HL-60 (cell line): ENCODE measurements at regions not wholly inside any gene's neighbourhood (a gene's known extent, or its start where the extent isn't known, plus 50 kb on each side); places are given as distances from the start of the nearest gene placed in this dataset.
"Not testable (repeated sequence)": the region's sequence is repeated elsewhere in the genome, so short reads cannot be mapped to it uniquely, and the experiment has no call there.

Experiments used
- DNase-seq, 2 experiments: peaks; one replicate each; pipeline ENCODE4 v3.0.0-alpha.2; 2010 to 2020; ENCODE audit warnings: low read depth in 1 of 2, low spot score in 1 of 2
- H3K27ac ChIP-seq: fragments of 250-450 bp; sonication (Bioruptor Pico); replicated peaks from 2 replicates; pipeline ENCODE4 v1.5.1; 2020; ENCODE audit warnings: mild to moderate bottlenecking, moderate library complexity
- H3K27me3 ChIP-seq: fragments of 250-450 bp; sonication (Bioruptor Pico); 2 replicates; pipeline ENCODE4 v1.5.1; 2021; ENCODE audit warnings: mild to moderate bottlenecking, moderate library complexity; ENCODE audit not compliant: insufficient read depth, poor library complexity, severe bottlenecking
- H3K4me3 ChIP-seq: replicated peaks from 2 replicates; pipeline ENCODE4 v1.5.1; 2011; ENCODE audit warnings: mild to moderate bottlenecking, control low read depth, low read length; ENCODE audit not compliant: insufficient read depth
- GABPA ChIP-seq: IDR thresholded peaks from 2 replicates; pipeline ENCODE4 v1.6.1; 2012; ENCODE audit warnings: low read depth
- POLR2AphosphoS5 ChIP-seq: IDR thresholded peaks from 2 replicates; pipeline ENCODE4 v1.6.1; 2012; ENCODE audit warnings: low read depth
- SPI1 ChIP-seq: IDR thresholded peaks from 2 replicates; pipeline ENCODE4 v1.6.1; 2012; ENCODE audit warnings: low read depth, mild to moderate bottlenecking, borderline replicate concordance
- TF ChIP-seq, protein P1 (sequence below): IDR thresholded peaks from 2 replicates; pipeline ENCODE4 v1.6.1; 2012; ENCODE audit warnings: low read depth; ENCODE audit not compliant: insufficient replicate concordance
- TF ChIP-seq, protein P2 (sequence below): IDR thresholded peaks from one replicate; pipeline ENCODE4 v1.5.1; 2011; ENCODE audit warnings: low read length, control low read depth, inconsistent platforms; ENCODE audit not compliant: insufficient read depth

GRCh38 chr2:184316921-184317320, 281.4 kb upstream of the ZNF804A start:
- no peak overlapping the region for H3K4me3 ChIP-seq
- DNase-seq: no peak
- H3K27ac ChIP-seq: no peak overlapping the region
- H3K27me3 ChIP-seq: no peaks in the 10 kb centered on the region
- TF ChIP-seq SPI1 (no peak), GABPA (no peak), POLR2AphosphoS5 (no peak)
- TF ChIP-seq, protein P1, sequence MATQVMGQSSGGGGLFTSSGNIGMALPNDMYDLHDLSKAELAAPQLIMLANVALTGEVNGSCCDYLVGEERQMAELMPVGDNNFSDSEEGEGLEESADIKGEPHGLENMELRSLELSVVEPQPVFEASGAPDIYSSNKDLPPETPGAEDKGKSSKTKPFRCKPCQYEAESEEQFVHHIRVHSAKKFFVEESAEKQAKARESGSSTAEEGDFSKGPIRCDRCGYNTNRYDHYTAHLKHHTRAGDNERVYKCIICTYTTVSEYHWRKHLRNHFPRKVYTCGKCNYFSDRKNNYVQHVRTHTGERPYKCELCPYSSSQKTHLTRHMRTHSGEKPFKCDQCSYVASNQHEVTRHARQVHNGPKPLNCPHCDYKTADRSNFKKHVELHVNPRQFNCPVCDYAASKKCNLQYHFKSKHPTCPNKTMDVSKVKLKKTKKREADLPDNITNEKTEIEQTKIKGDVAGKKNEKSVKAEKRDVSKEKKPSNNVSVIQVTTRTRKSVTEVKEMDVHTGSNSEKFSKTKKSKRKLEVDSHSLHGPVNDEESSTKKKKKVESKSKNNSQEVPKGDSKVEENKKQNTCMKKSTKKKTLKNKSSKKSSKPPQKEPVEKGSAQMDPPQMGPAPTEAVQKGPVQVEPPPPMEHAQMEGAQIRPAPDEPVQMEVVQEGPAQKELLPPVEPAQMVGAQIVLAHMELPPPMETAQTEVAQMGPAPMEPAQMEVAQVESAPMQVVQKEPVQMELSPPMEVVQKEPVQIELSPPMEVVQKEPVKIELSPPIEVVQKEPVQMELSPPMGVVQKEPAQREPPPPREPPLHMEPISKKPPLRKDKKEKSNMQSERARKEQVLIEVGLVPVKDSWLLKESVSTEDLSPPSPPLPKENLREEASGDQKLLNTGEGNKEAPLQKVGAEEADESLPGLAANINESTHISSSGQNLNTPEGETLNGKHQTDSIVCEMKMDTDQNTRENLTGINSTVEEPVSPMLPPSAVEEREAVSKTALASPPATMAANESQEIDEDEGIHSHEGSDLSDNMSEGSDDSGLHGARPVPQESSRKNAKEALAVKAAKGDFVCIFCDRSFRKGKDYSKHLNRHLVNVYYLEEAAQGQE: no peak
- TF ChIP-seq, protein P2, sequence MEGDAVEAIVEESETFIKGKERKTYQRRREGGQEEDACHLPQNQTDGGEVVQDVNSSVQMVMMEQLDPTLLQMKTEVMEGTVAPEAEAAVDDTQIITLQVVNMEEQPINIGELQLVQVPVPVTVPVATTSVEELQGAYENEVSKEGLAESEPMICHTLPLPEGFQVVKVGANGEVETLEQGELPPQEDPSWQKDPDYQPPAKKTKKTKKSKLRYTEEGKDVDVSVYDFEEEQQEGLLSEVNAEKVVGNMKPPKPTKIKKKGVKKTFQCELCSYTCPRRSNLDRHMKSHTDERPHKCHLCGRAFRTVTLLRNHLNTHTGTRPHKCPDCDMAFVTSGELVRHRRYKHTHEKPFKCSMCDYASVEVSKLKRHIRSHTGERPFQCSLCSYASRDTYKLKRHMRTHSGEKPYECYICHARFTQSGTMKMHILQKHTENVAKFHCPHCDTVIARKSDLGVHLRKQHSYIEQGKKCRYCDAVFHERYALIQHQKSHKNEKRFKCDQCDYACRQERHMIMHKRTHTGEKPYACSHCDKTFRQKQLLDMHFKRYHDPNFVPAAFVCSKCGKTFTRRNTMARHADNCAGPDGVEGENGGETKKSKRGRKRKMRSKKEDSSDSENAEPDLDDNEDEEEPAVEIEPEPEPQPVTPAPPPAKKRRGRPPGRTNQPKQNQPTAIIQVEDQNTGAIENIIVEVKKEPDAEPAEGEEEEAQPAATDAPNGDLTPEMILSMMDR: no peak

DNA sequence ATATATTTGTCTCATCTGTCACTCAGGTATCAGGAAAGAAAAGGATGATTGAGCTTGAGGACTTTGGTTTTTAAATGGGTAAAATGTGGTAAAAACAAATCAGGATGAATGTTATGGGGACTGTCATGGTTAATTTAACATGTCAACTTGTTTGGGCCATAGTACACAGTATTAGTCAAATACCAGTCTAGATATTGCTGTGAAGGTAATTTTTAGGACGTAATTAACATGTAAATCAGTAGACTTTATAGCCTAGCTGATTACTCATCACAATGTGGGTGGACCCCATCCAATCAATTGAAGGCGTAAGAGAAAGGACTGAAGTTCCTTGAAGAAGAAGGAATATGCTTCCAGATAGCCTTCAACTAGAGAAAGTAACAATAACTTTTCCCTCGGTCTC, 275.7 kb upstream of the ZNF804A start:
- no peak for DNase-seq
- H3K27ac ChIP-seq: no peak overlapping the region
- TF ChIP-seq POLR2AphosphoS5 (no peak), GABPA (no peak), SPI1 (no peak)
- TF ChIP-seq, protein P1: no peak
- TF ChIP-seq, protein P2: no peak
- no peak overlapping the region for H3K4me3 ChIP-seq
- no peaks in the 10 kb centered on the region for H3K27me3 ChIP-seq

- DNase-seq: no peak
- no peaks in the 10 kb centered on the region for H3K27me3 ChIP-seq
- H3K27ac ChIP-seq: no peak overlapping the region
- no peak overlapping the region for H3K4me3 ChIP-seq
- no peak for TF ChIP-seq POLR2AphosphoS5
- no peak for TF ChIP-seq GABPA
- TF ChIP-seq, protein P1: no peak
- TF ChIP-seq, protein P2: no peak
- TF ChIP-seq SPI1: no peak
Observed at GRCh38 chr2:184326066-184326465, 272.3 kb upstream of the ZNF804A start.

- not testable (repeated sequence) for H3K27ac ChIP-seq, H3K4me3 ChIP-seq, DNase-seq, H3K27me3 ChIP-seq
Observed at GRCh38 chr2:184327805-184328204, 270.5 kb upstream of the ZNF804A start.

- not testable (repeated sequence) for H3K4me3 ChIP-seq, DNase-seq, H3K27me3 ChIP-seq, H3K27ac ChIP-seq
Observed at GRCh38 chr2:184330561-184330960, 267.8 kb upstream of the ZNF804A start.
